Dedifferentiated amniotic fluid mesenchymal stem cell (primary cell): ENCODE measurements at regions not wholly inside any gene's neighbourhood (a gene's known extent, or its start where the extent isn't known, plus 50 kb on each side); places are given as distances from the start of the nearest gene placed in this dataset.

Experiments
- DNase-seq: peaks from one replicate; pipeline ENCODE4 v3.0.0-alpha.2; 2016; ENCODE audit errors: extremely low spot score

DNA sequence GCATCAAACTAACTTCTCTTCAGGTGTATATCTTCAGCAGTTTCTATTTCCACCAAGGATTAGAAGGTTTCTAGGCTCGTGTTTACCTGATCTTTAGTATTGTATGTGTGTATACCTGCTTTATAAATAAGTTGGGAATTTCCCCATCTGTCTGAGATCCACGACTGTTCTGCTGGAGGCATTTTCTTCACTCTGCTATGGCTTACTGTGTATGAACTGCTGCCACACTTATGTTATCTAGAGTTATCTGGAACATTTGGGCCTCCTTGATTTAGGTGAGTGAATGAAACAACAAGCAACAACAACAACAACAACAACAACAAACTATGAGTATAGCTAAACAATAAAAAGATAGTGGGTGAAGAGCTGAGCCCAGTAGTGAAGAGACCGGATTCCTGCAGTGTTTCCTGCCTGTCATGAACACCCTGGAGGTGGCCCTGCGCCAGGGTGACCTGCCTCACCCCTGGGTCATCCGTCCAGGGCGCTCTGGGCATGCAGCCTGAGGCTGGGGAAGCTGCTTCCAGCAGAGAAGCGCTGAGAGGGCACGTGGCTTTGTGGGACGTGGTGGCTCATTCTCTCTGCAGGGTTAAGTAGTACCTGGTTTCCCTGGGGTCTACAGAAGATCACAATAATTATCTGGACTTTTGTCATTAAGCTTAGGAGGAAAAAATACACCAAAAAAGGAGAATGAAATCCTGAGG is 56.1 kb upstream of the GATA6 start:
- no peak for DNase-seq

DNA sequence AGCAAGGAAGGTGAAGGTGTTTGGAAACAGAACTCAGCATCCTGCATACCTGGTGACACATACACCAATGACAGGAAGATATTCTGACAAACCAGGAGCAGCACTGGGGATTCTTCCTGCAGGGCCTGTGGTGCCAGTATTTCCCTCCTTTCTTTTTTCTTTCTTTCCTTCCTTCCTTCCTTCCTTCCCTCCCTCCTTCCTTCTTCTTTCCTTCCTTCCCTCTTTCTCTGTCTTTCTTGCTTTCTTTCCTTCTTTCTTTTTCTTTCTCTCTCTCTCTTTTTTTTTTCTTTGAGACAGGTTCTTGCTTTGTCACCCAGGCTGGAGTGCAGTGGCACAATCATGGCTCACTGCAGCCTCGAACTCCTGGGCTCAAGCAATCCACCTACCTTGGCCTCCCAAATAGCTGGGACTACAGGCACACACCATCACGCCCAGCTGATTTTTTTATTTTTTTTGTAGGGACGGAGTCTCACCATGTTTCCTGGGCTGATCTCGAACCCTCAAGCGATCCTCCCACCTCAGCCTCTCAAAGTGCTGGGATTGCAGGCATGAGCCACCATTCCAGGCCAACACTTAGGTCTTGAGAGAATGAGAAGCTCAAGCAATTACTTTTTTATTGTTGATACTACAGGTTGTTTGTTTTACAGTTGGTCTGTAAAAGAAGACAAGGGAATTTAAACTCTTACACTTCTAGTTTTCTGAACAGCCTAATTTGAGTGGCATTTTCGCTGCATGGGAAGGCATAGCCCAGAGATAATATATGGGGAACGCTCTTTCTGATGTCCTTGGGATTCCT is 54.7 kb upstream of the GATA6 start:
- no peak for DNase-seq

DNA sequence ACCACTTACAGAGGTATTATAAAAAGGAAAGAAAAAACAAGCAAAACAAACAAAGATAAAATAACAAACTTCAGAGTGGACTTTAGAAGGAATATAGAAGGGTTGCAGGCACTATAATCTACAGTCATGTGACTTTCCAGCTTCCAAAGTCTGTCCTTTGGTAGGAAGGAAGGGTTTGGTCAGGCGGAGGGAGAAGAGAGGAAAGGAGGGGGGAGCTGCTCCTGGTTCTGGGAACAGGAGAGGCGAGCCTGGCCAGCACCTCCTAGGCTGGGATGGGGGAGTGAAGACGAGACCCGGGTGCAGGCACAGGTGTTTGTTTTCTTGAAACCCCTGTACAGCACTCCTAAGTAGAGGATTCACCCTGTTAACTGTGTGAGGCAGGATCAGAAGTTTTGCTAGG is 53.8 kb upstream of the GATA6 start:
- DNase-seq = no peak
